ENCODE measurements at regions not wholly inside any gene's neighbourhood (a gene's known extent, or its start where the extent isn't known, plus 50 kb on each side); places are given as distances from the start of the nearest gene placed in this dataset.

DNA sequence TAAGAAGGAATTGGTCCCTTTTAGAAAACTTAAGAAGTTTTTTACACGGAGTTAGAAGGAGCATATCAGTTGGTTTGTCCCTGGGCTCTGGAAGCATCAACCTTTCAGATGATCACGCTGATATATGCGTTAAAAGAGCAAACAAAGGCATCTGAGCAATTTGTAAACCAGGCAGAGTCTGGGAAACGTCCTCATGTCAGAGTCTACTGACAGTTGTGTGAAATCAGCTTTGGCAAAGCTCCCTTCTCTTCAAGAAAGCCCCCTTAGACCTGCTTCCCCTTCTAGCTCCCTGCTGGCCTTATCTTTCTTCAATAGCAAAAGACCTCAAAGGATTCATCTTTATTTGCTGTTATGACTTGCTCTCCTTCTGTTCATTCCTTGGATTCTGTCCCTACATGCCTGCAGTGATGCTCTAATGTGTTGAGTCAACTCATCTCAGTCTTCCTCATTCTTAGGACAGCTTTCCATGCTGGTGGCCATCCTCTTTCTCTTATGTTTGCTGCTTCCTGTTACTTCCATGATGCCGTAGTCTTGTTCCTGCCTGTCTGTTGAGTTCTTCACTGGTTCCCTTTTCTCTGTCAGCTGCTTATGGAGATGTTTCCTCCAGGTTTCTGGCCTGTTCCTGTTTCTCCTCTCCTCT is 106.5 kb upstream of the BMPER start:
- TF ChIP-seq FOXA1 (IDR thresholded peaks at IDR 0.05) (no peak), NFRKB (IDR thresholded peaks at IDR 0.05) (no peak), SP1 (IDR thresholded peaks at IDR 0.05) (no peak), FOXM1 (IDR thresholded peaks at IDR 0.05; ENCODE audit: borderline replicate concordance) (no peak), ZNF384 (IDR thresholded peaks at IDR 0.05) (no peak), ELF4 (IDR thresholded peaks at IDR 0.05) (no peak), TARDBP (IDR thresholded peaks at IDR 0.05) (no peak), SUZ12 (IDR thresholded peaks at IDR 0.05) (no peak), CTBP1 (IDR thresholded peaks at IDR 0.05; ENCODE audit: borderline replicate concordance) (no peak), BHLHE40 (IDR thresholded peaks at IDR 0.05; ENCODE audit: borderline replicate concordance) (no peak), PKNOX1 (IDR thresholded peaks at IDR 0.05) (no peak), ARNT (IDR thresholded peaks at IDR 0.05) (no peak), LEF1 (IDR thresholded peaks at IDR 0.05; ENCODE audit: borderline replicate concordance) (no peak), L3MBTL2 (conservative IDR thresholded peaks at IDR 0.05) (no peak)
